Neural crest cell (in vitro differentiated cells): ENCODE measurements at regions not wholly inside any gene's neighbourhood (a gene's known extent, or its start where the extent isn't known, plus 50 kb on each side); places are given as distances from the start of the nearest gene placed in this dataset.

ENCODE experiments used
- DNase-seq: peaks from one replicate; pipeline ENCODE4 v3.0.0; 2021; ENCODE audit warnings: low read depth, mixed read lengths, low spot score
- H3K27ac Mint-ChIP-seq: one replicate; pipeline ENCODE4 v1.8.0; 2021; ENCODE audit warnings: mild to moderate bottlenecking, mixed read lengths; ENCODE audit not compliant: unreplicated experiment
- H3K27me3 Mint-ChIP-seq: 2 replicates; pipeline ENCODE4 v1.8.0; 2021; ENCODE audit warnings: low read depth, mild to moderate bottlenecking, mixed read lengths
- H3K36me3 Mint-ChIP-seq: 2 replicates; pipeline ENCODE4 v1.8.0; 2021; ENCODE audit warnings: low read depth, mild to moderate bottlenecking, mixed read lengths
- H3K4me1 Mint-ChIP-seq: 2 replicates; pipeline ENCODE4 v1.8.0; 2021; ENCODE audit warnings: mixed read lengths
- H3K4me3 Mint-ChIP-seq: one replicate; pipeline ENCODE4 v1.8.0; 2021; ENCODE audit warnings: mild to moderate bottlenecking, mixed read lengths
- H3K9me3 Mint-ChIP-seq: 2 replicates; pipeline ENCODE4 v1.8.0; 2021; ENCODE audit warnings: mixed read lengths
- CTCF ChIP-seq: fragments of 200-600 bp; sonication (generic); conservative IDR thresholded peaks from 2 replicates; pipeline ENCODE4 v1.5.0; 2021; ENCODE audit warnings: antibody characterized with exemption, mild to moderate bottlenecking

- Mint-ChIP-seq H3K27ac (no peak overlapping the region), H3K4me3 (no peak overlapping the region), H3K36me3 (no peaks in the 10 kb centered on the region), H3K4me1 (no peaks in the 10 kb centered on the region), H3K9me3 (no peaks in the 10 kb centered on the region), H3K27me3 (peaks cover 3% of the 10 kb centered on the region)
- no peak for DNase-seq
- TF ChIP-seq CTCF, result no peak
These were observed 573.9 kb downstream of the KIF4B start for GRCh38 chr5:155587458-155587857.

- H3K36me3 Mint-ChIP-seq, result no peaks in the 10 kb centered on the region
- H3K27me3 Mint-ChIP-seq, result peaks cover 6% of the 10 kb centered on the region
- TF ChIP-seq CTCF, result no peak
- no peak overlapping the region for H3K4me3 Mint-ChIP-seq
- DNase-seq, result no peak
- no peak overlapping the region for H3K27ac Mint-ChIP-seq
- no peaks in the 10 kb centered on the region for H3K4me1 Mint-ChIP-seq
- H3K9me3 Mint-ChIP-seq, result no peaks in the 10 kb centered on the region
These were observed 577.7 kb downstream of the KIF4B start for GRCh38 chr5:155591273-155591672.

GRCh38 chr5:155594270-155594669, 580.7 kb downstream of the KIF4B start:
- Mint-ChIP-seq H3K9me3 (no peaks in the 10 kb centered on the region), H3K4me1 (no peaks in the 10 kb centered on the region), H3K27ac (no peak overlapping the region), H3K27me3 (peaks cover 6% of the 10 kb centered on the region), H3K36me3 (no peaks in the 10 kb centered on the region), H3K4me3 (no peak overlapping the region)
- peak; percentile 19 for TF ChIP-seq CTCF
- no peak for DNase-seq

GRCh38 chr5:155595791-155596190, 582.2 kb downstream of the KIF4B start:
- H3K27ac Mint-ChIP-seq, result no peak overlapping the region
- H3K9me3 Mint-ChIP-seq, result no peaks in the 10 kb centered on the region
- H3K4me3 Mint-ChIP-seq, result no peak overlapping the region
- no peaks in the 10 kb centered on the region for H3K4me1 Mint-ChIP-seq
- TF ChIP-seq CTCF, result no peak
- no peaks in the 10 kb centered on the region for H3K36me3 Mint-ChIP-seq
- DNase-seq, result no peak
- H3K27me3 Mint-ChIP-seq, result peaks cover 6% of the 10 kb centered on the region

GRCh38 chr5:155598552-155598951, 585.0 kb downstream of the KIF4B start:
- Mint-ChIP-seq H3K4me3 (no peak overlapping the region), H3K36me3 (no peaks in the 10 kb centered on the region), H3K27me3 (peaks cover 4% of the 10 kb centered on the region), H3K27ac (no peak overlapping the region), H3K4me1 (no peaks in the 10 kb centered on the region), H3K9me3 (no peaks in the 10 kb centered on the region)
- TF ChIP-seq CTCF, result no peak
- no peak for DNase-seq

- Mint-ChIP-seq H3K36me3 (no peaks in the 10 kb centered on the region), H3K27me3 (peaks cover 12% of the 10 kb centered on the region), H3K27ac (no peak overlapping the region), H3K9me3 (no peaks in the 10 kb centered on the region), H3K4me1 (peaks cover 4% of the 10 kb centered on the region), H3K4me3 (no peak overlapping the region)
- TF ChIP-seq CTCF, result no peak
- no peak for DNase-seq
These were observed 592.4 kb downstream of the KIF4B start for GRCh38 chr5:155605920-155606319.
